ENCODE measurements at regions not wholly inside any gene's neighbourhood (a gene's known extent, or its start where the extent isn't known, plus 50 kb on each side); places are given as distances from the start of the nearest gene placed in this dataset.

DNA sequence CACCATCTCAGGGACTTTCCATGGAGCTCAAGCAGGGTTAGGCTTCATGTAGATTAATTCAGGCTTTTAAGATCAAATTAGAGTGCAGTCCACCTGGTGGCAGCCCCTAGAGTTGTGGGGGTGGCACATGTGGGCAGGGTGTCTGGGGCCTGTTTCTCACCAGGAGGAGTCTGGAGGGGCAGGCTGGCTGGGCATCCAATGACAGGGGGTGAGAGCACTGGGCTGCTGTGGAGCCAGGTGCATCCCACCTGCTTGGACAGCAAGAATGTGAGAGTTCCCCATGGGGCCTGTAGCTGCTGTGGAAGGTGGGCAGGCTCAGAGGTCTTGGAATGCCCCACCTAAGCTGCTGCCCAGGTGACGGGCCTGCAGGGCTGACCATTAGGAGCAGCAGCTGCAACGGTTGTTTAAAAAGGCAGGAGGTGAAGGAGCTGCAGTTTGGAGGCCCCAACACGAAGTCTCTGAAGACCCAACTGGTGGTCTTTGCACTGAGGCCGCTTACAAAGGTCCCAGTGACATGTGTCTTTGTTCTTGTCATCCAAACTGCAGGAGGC lies 686.3 kb upstream of the HS6ST1 start (continued):
- no peak for TF ChIP-seq YY1 (IDR thresholded peaks at IDR 0.05)

DNA sequence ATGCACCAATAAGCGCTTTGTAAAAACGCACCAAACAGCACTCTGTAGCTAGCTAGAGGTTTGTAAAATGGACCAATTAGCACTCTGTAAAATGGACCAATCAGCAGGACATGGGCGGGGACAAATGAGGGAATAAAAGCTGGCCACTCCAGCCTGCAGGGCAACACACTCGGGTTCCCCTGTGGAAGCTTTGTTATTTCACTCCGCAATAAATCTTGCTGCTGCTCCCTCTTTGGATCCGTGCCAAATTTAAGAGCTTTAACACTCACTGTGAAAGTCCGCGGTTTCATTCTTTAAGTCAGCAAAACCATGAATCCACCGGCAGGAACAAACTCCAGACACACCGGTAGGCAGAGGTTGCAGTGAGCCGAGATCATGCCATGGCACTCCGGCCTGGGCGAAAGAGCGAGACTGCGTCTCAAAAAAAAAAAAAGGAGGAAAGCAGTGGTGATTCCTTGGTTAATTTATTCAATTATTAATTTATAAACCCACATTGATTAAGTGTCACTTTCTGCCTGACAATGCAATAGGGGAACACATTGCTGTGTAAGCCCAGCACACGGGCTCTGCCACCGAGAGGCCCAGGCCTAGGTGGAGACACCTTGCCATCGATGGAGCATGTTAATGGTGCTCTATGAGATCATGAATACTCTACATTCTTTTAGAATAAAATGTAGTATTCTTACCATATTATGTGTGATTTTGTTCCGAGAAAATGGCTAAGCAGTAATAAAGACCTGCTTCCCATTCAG lies 687.6 kb upstream of the HS6ST1 start:
- no peaks in the 10 kb centered on the region for H3K9me3 ChIP-seq (ENCODE audit: control insufficient read depth in 4 of 4, low read length in 3 of 4)
- H3K27ac ChIP-seq (ENCODE audit: low read depth in 1 of 2, low read length in 2 of 2): no peak overlapping the region
- TF ChIP-seq JUND (IDR thresholded peaks at IDR 0.05) (no peak), RXRA (IDR thresholded peaks at IDR 0.05) (no peak), YY1 (IDR thresholded peaks at IDR 0.05) (no peak), FOXA2 (IDR thresholded peaks at IDR 0.05) (no peak), SP1 (IDR thresholded peaks at IDR 0.05) (no peak), RAD21 (IDR thresholded peaks at IDR 0.05) (no peak), TAF1 (conservative IDR thresholded peaks at IDR 0.05) (no peak), FOXA1 (IDR thresholded peaks at IDR 0.05) (no peak), HNF4G (IDR thresholded peaks at IDR 0.05) (no peak)
- TF ChIP-seq, protein P1, sequence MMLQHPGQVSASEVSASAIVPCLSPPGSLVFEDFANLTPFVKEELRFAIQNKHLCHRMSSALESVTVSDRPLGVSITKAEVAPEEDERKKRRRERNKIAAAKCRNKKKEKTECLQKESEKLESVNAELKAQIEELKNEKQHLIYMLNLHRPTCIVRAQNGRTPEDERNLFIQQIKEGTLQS (IDR thresholded peaks at IDR 0.05): no peak
- TF ChIP-seq, protein P2, sequence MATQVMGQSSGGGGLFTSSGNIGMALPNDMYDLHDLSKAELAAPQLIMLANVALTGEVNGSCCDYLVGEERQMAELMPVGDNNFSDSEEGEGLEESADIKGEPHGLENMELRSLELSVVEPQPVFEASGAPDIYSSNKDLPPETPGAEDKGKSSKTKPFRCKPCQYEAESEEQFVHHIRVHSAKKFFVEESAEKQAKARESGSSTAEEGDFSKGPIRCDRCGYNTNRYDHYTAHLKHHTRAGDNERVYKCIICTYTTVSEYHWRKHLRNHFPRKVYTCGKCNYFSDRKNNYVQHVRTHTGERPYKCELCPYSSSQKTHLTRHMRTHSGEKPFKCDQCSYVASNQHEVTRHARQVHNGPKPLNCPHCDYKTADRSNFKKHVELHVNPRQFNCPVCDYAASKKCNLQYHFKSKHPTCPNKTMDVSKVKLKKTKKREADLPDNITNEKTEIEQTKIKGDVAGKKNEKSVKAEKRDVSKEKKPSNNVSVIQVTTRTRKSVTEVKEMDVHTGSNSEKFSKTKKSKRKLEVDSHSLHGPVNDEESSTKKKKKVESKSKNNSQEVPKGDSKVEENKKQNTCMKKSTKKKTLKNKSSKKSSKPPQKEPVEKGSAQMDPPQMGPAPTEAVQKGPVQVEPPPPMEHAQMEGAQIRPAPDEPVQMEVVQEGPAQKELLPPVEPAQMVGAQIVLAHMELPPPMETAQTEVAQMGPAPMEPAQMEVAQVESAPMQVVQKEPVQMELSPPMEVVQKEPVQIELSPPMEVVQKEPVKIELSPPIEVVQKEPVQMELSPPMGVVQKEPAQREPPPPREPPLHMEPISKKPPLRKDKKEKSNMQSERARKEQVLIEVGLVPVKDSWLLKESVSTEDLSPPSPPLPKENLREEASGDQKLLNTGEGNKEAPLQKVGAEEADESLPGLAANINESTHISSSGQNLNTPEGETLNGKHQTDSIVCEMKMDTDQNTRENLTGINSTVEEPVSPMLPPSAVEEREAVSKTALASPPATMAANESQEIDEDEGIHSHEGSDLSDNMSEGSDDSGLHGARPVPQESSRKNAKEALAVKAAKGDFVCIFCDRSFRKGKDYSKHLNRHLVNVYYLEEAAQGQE (IDR thresholded peaks at IDR 0.05): no peak
- TF ChIP-seq, protein P3, sequence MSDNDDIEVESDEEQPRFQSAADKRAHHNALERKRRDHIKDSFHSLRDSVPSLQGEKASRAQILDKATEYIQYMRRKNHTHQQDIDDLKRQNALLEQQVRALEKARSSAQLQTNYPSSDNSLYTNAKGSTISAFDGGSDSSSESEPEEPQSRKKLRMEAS (IDR thresholded peaks at IDR 0.05): no peak
- TF ChIP-seq, protein P4, sequence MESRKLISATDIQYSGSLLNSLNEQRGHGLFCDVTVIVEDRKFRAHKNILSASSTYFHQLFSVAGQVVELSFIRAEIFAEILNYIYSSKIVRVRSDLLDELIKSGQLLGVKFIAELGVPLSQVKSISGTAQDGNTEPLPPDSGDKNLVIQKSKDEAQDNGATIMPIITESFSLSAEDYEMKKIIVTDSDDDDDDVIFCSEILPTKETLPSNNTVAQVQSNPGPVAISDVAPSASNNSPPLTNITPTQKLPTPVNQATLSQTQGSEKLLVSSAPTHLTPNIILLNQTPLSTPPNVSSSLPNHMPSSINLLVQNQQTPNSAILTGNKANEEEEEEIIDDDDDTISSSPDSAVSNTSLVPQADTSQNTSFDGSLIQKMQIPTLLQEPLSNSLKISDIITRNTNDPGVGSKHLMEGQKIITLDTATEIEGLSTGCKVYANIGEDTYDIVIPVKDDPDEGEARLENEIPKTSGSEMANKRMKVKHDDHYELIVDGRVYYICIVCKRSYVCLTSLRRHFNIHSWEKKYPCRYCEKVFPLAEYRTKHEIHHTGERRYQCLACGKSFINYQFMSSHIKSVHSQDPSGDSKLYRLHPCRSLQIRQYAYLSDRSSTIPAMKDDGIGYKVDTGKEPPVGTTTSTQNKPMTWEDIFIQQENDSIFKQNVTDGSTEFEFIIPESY (IDR thresholded peaks at IDR 0.05): no peak
- H3K4me1 ChIP-seq (ENCODE audit: control insufficient read depth in 4 of 4, insufficient read depth in 4 of 4, low read length in 3 of 4): no peaks in the 10 kb centered on the region
- H3K4me3 ChIP-seq (ENCODE audit: low read depth in 1 of 3, low read length in 3 of 3): no peak overlapping the region
- no peaks in the 10 kb centered on the region for H3K36me3 ChIP-seq (ENCODE audit: control insufficient read depth in 4 of 4, insufficient read depth in 3 of 4, low read depth in 1 of 4, low read length in 3 of 4)
- H3K9ac ChIP-seq (ENCODE audit: low read depth in 1 of 2, low read length in 2 of 2): no peak overlapping the region
- no peaks in the 10 kb centered on the region for H3K27me3 ChIP-seq (ENCODE audit: control insufficient read depth in 4 of 4, insufficient read depth in 4 of 4, low read length in 3 of 4)
- WGBS: 81% methylated on average over 19 of the region's 19 CpGs
- no peak for DNase-seq (ENCODE audit: low spot score)

DNA sequence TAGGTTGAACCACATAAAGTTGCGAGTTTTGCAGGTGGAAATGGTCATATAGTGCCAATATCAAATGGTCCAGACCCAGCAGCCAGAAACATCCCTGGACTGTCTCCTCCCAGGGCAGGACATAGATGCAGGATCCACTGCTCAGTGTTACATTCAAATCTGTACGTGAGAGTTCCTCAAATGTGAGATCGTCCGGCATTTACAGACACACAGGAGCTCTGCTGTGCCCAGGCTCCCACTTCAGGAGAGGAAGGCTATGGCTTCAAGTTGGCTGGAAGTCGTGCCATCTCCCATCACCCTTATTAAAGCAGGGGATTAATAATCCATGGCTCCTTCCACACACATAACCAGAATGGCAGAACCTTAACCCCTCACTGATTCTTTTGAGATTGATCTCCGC lies 688.2 kb upstream of the HS6ST1 start:
- H3K9ac ChIP-seq (ENCODE audit: low read depth in 1 of 2, low read length in 2 of 2): no peak overlapping the region
- H3K27ac ChIP-seq (ENCODE audit: low read depth in 1 of 2, low read length in 2 of 2): no peak overlapping the region
- no peaks in the 10 kb centered on the region for H3K4me1 ChIP-seq (ENCODE audit: control insufficient read depth in 4 of 4, insufficient read depth in 4 of 4, low read length in 3 of 4)
- H3K27me3 ChIP-seq (ENCODE audit: control insufficient read depth in 4 of 4, insufficient read depth in 4 of 4, low read length in 3 of 4): no peaks in the 10 kb centered on the region
- no peak for DNase-seq (ENCODE audit: low spot score)
- WGBS: 87% methylated on average over 6 of the region's 6 CpGs
- H3K9me3 ChIP-seq (ENCODE audit: control insufficient read depth in 4 of 4, low read length in 3 of 4): no peaks in the 10 kb centered on the region
- no peaks in the 10 kb centered on the region for H3K36me3 ChIP-seq (ENCODE audit: control insufficient read depth in 4 of 4, insufficient read depth in 3 of 4, low read depth in 1 of 4, low read length in 3 of 4)
- no peak overlapping the region for H3K4me3 ChIP-seq (ENCODE audit: low read depth in 1 of 3, low read length in 3 of 3)
- no peak for TF ChIP-seq RAD21 (IDR thresholded peaks at IDR 0.05)
- TF ChIP-seq RXRA (IDR thresholded peaks at IDR 0.05): no peak
- TF ChIP-seq, protein P3 (IDR thresholded peaks at IDR 0.05): no peak
- TF ChIP-seq NR2F2 (IDR thresholded peaks at IDR 0.05): no peak
- no peak for TF ChIP-seq YY1 (IDR thresholded peaks at IDR 0.05)
- no peak for TF ChIP-seq JUND (IDR thresholded peaks at IDR 0.05)
- TF ChIP-seq, protein P4 (IDR thresholded peaks at IDR 0.05): no peak
- TF ChIP-seq, protein P5, sequence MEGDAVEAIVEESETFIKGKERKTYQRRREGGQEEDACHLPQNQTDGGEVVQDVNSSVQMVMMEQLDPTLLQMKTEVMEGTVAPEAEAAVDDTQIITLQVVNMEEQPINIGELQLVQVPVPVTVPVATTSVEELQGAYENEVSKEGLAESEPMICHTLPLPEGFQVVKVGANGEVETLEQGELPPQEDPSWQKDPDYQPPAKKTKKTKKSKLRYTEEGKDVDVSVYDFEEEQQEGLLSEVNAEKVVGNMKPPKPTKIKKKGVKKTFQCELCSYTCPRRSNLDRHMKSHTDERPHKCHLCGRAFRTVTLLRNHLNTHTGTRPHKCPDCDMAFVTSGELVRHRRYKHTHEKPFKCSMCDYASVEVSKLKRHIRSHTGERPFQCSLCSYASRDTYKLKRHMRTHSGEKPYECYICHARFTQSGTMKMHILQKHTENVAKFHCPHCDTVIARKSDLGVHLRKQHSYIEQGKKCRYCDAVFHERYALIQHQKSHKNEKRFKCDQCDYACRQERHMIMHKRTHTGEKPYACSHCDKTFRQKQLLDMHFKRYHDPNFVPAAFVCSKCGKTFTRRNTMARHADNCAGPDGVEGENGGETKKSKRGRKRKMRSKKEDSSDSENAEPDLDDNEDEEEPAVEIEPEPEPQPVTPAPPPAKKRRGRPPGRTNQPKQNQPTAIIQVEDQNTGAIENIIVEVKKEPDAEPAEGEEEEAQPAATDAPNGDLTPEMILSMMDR (IDR thresholded peaks at IDR 0.05; ENCODE audit: low read depth, low read length, missing input control): no peak
- no peak for TF ChIP-seq FOXA1 (IDR thresholded peaks at IDR 0.05)
- TF ChIP-seq HNF4A (conservative IDR thresholded peaks at IDR 0.05): no peak
- TF ChIP-seq GABPA (IDR thresholded peaks at IDR 0.05 in 1 of 2, conservative IDR thresholded peaks at IDR 0.05 in 1 of 2): no peak
- TF ChIP-seq, protein P1 (IDR thresholded peaks at IDR 0.05): no peak
- TF ChIP-seq HNF4G (IDR thresholded peaks at IDR 0.05): no peak
- no peak for TF ChIP-seq EGR1 (IDR thresholded peaks at IDR 0.05; ENCODE audit: low read depth in 2 of 2)

Data from liver (tissue), 8 donors.